GM12878 (cell line): ENCODE measurements at regions not wholly inside any gene's neighbourhood (a gene's known extent, or its start where the extent isn't known, plus 50 kb on each side); places are given as distances from the start of the nearest gene placed in this dataset.

Experiments
- ATAC-seq: fragments of 200-7000 bp; cut with Tn5 transposase; 3 replicates; pipeline ENCODE4 v1.9.1; 2020; ENCODE audit warnings: mild to moderate bottlenecking, moderate library complexity
- BruUV-seq: library from RNA; stranded (reverse); fragments of 400-500 nt; replicated peaks from 2 replicates; lab custom pipeline; 2021; lab: Mats Ljungman, UMichigan
- CTCF ChIA-PET: fragments of 300-600 bp; sonication (Branson Sonifier 250); formaldehyde crosslinking; extraction: SDS; loops from one replicate; lab custom pipeline; 2021; ENCODE audit warnings: inconsistent platforms; lab: Yijun Ruan, JAX
- POLR2A ChIA-PET: fragments of 350-600 bp; formaldehyde crosslinking; extraction: SDS; loops from one replicate; lab custom pipeline; 2021; ENCODE audit warnings: inconsistent platforms; lab: Charles Lee
- RAD21 ChIA-PET: fragments of 300-600 bp; sonication (Branson Sonifier 250); formaldehyde crosslinking; loops from one replicate; lab custom pipeline; 2023; ENCODE audit warnings: antibody characterized with exemption; ENCODE audit not compliant: unreplicated experiment; lab: Charles Lee
- SMC1A ChIA-PET: fragments of 300-600 bp; sonication (Branson Sonifier 250); formaldehyde crosslinking; loops from one replicate; lab custom pipeline; 2023; ENCODE audit not compliant: unreplicated experiment, uncharacterized antibody; lab: Charles Lee
- DNase-seq: peaks from one replicate; pipeline ENCODE4 v3.0.0-alpha.2; 2011; ENCODE audit warnings: low read depth, low spot score
- FAIRE-seq: peaks from 3 replicates; lab custom pipeline; 2011; peaks lifted over from hg19 to GRCh38; lab: Jason Lieb, UNC
- H2AFZ ChIP-seq: 2 replicates; pipeline ENCODE4 v1.6.0; 2011; ENCODE audit warnings: low read depth, low read length, control low read depth; ENCODE audit not compliant: control insufficient read depth
- H3K27ac ChIP-seq: 2 replicates; pipeline ENCODE4 v1.5.1; 2011; ENCODE audit warnings: control low read depth; ENCODE audit not compliant: control insufficient read depth, insufficient read depth
- H3K27me3 ChIP-seq, 2 experiments: replicated peaks in 1 of 2; 2 replicates each; pipeline versions ENCODE4 v1.6.0 to v1.6.1; 2011; ENCODE audit warnings: low read length in 1 of 2; ENCODE audit not compliant: control insufficient read depth in 2 of 2, insufficient read depth in 2 of 2
- H3K36me3 ChIP-seq, 2 experiments: 2 replicates each; pipeline ENCODE4 v1.5.1; 2011; ENCODE audit warnings: low read length in 1 of 2; ENCODE audit not compliant: control insufficient read depth in 2 of 2, insufficient read depth in 2 of 2
- H3K4me1 ChIP-seq: 2 replicates; pipeline ENCODE4 v1.6.1; 2011; ENCODE audit warnings: mild to moderate bottlenecking, low read length, moderate library complexity, mixed read lengths; ENCODE audit not compliant: control insufficient read depth, insufficient read depth
- H3K4me2 ChIP-seq: 2 replicates; pipeline ENCODE4 v1.6.0; 2011; ENCODE audit warnings: control low read depth; ENCODE audit not compliant: control insufficient read depth, insufficient read depth
- H3K4me3 ChIP-seq: fragments of 200-600 bp; sonication (generic); 2 replicates; pipeline ENCODE4 v1.5.1; 2016
- H3K79me2 ChIP-seq: 2 replicates; pipeline ENCODE4 v1.6.0; 2011; ENCODE audit warnings: low read length; ENCODE audit not compliant: control insufficient read depth, insufficient read depth
- H3K9ac ChIP-seq: 2 replicates; pipeline ENCODE4 v1.8.0; 2011; ENCODE audit warnings: low read length, control low read depth, mixed read lengths; ENCODE audit not compliant: control insufficient read depth, insufficient read depth
- H3K9me3 ChIP-seq: replicated peaks from 3 replicates; pipeline ENCODE4 v1.5.1; 2011; ENCODE audit warnings: mild to moderate bottlenecking, low read length; ENCODE audit not compliant: control insufficient read depth, insufficient read depth
- H4K20me1 ChIP-seq: 2 replicates; pipeline ENCODE4 v1.6.0; 2011; ENCODE audit not compliant: control insufficient read depth, insufficient read depth
- BCL11A ChIP-seq: IDR thresholded peaks from 2 replicates; pipeline ENCODE4 v1.6.1; 2011; ENCODE audit warnings: low read depth, low read length
- CREM ChIP-seq: IDR thresholded peaks from 2 replicates; pipeline ENCODE4 v1.6.1; 2014; ENCODE audit warnings: antibody characterized with exemption, low read depth
- ELK1 ChIP-seq: IDR thresholded peaks from 2 replicates; pipeline ENCODE4 v1.6.1; 2012; ENCODE audit warnings: low read depth, low read length, improper control_type of control experiment
- ETV6 ChIP-seq, 2 experiments: fragments of 450-650 bp in 1 of 2; IDR thresholded peaks in 1 of 2; conservative IDR thresholded peaks in 1 of 2; 2 replicates each; pipeline ENCODE4 v1.6.1; 2014; ENCODE audit warnings: antibody characterized with exemption in 1 of 2, borderline replicate concordance in 1 of 2, low read depth in 1 of 2, mild to moderate bottlenecking in 1 of 2, moderate library complexity in 1 of 2
- EZH2 ChIP-seq: IDR thresholded peaks from 2 replicates; pipeline ENCODE4 v1.6.1; 2012; ENCODE audit warnings: low read depth, mild to moderate bottlenecking, control low read depth, inconsistent platforms, low read length, borderline replicate concordance; ENCODE audit not compliant: control insufficient read depth
- HDAC2 ChIP-seq: fragments of 200-600 bp; sonication (generic); IDR thresholded peaks from 2 replicates; pipeline ENCODE4 v1.6.1; 2017
- HSF1 ChIP-seq: fragments of 150-350 bp; IDR thresholded peaks from 2 replicates; pipeline ENCODE4 v1.6.1; 2014; ENCODE audit warnings: mild to moderate bottlenecking, low read depth, low read length
- JUND ChIP-seq: IDR thresholded peaks from 2 replicates; pipeline ENCODE4 v1.6.1; 2012; ENCODE audit warnings: low read depth, mild to moderate bottlenecking, low read length, improper control_type of control experiment, moderate library complexity
- LARP7 ChIP-seq: fragments of 450-650 bp; IDR thresholded peaks from 2 replicates; pipeline ENCODE4 v1.6.1; 2017; ENCODE audit warnings: mild to moderate bottlenecking
- MEF2B ChIP-seq: fragments of 450-650 bp; IDR thresholded peaks from 2 replicates; pipeline ENCODE4 v1.6.1; 2018; ENCODE audit warnings: mild to moderate bottlenecking, moderate library complexity; ENCODE audit not compliant: partially characterized antibody, poor library complexity, severe bottlenecking
- MTA2 ChIP-seq: fragments of 450-650 bp; IDR thresholded peaks from 2 replicates; pipeline ENCODE4 v1.6.1; 2016; ENCODE audit warnings: low read depth, mild to moderate bottlenecking, moderate library complexity
- NFYB ChIP-seq: IDR thresholded peaks from 2 replicates; pipeline ENCODE4 v1.6.1; 2011; ENCODE audit warnings: low read depth, mild to moderate bottlenecking, low read length, improper control_type of control experiment, moderate library complexity; ENCODE audit not compliant: insufficient read depth
- PML ChIP-seq: IDR thresholded peaks from 2 replicates; pipeline ENCODE4 v1.6.1; 2012; ENCODE audit warnings: low read length, inconsistent platforms
- SMC3 ChIP-seq: IDR thresholded peaks from 2 replicates; pipeline ENCODE4 v1.6.1; 2011; ENCODE audit warnings: low read length, improper control_type of control experiment, borderline replicate concordance
- STAT3 ChIP-seq: IDR thresholded peaks from 2 replicates; pipeline ENCODE4 v1.6.1; 2011; ENCODE audit warnings: low read depth, low read length, improper control_type of control experiment
- WRNIP1 ChIP-seq: IDR thresholded peaks from 2 replicates; pipeline ENCODE4 v1.6.1; 2011; ENCODE audit warnings: low read depth, low read length, improper control_type of control experiment, borderline replicate concordance
- ZNF274 ChIP-seq: IDR thresholded peaks from one replicate; pipeline ENCODE4 v1.8.0; 2011; ENCODE audit not compliant: insufficient read length, insufficient read depth
- WGBS: methylation state at CpG from one replicate; pipeline ENCODE4 v1.1.6; 2016; ENCODE audit warnings: low lambda C conversion rate; ENCODE audit not compliant: insufficient replicate concordance, insufficient coverage; ENCODE audit errors: missing lambda C conversion rate; 5-methylcytosine and 5-hydroxymethylcytosine counted together
- in situ Hi-C: fragments of 300-500 bp; cut with MboI; formaldehyde crosslinking; loops from 9 replicates; pipeline ENCODE4 v1.14.3; 2018; ENCODE audit warnings: mixed read lengths
- intact Hi-C: fragments of 100-400 bp; cut with micrococcal nuclease; formaldehyde crosslinking; loops from one replicate; pipeline ENCODE4 v1.14.2; 2022; ENCODE audit not compliant: unreplicated experiment
- TF ChIP-seq, protein P1 (sequence below): fragments of 450-650 bp; IDR thresholded peaks from 2 replicates; pipeline ENCODE4 v1.6.1; 2017; ENCODE audit warnings: mild to moderate bottlenecking, moderate library complexity

GRCh38 chr5:103718108-103718507 lies 155.5 kb upstream of the NUDT12 start:
- Histone ChIP-seq H3K9me3 (no peaks in the 10 kb centered on the region; the same call in 2 of the 3 replicates), H3K36me3 (no peaks in the 10 kb centered on the region), H2AFZ (no peak overlapping the region), H3K9ac (no peak overlapping the region), H3K4me2 (no peak overlapping the region), H3K4me1 (no peaks in the 10 kb centered on the region), H3K27me3 (no peaks in the 10 kb centered on the region), H3K79me2 (no peaks in the 10 kb centered on the region), H4K20me1 (no peaks in the 10 kb centered on the region), H3K4me3 (no peak overlapping the region), H3K27ac (no peak overlapping the region)
- in situ Hi-C loops (no loop called here), intact Hi-C loops (no loop called here)
- no peak for DNase-seq
- WGBS: 0% methylated on average over 1 of the region's 1 CpG
- TF ChIP-seq STAT3 (no peak), HDAC2 (no peak), MEF2B (no peak), ETV6 (conservative IDR thresholded peaks at IDR 0.05 in 1 of 2, IDR thresholded peaks at IDR 0.05 in 1 of 2; ENCODE audit: borderline replicate concordance in 1 of 2, low read depth in 1 of 2) (no peak), SMC3 (no peak), BCL11A (no peak), JUND (no peak), LARP7 (no peak), ZNF274 (no peak), WRNIP1 (no peak), NFYB (no peak), EZH2 (no peak), PML (no peak), HSF1 (no peak), CREM (no peak), ELK1 (no peak), MTA2 (no peak)
- TF ChIP-seq, protein P1, sequence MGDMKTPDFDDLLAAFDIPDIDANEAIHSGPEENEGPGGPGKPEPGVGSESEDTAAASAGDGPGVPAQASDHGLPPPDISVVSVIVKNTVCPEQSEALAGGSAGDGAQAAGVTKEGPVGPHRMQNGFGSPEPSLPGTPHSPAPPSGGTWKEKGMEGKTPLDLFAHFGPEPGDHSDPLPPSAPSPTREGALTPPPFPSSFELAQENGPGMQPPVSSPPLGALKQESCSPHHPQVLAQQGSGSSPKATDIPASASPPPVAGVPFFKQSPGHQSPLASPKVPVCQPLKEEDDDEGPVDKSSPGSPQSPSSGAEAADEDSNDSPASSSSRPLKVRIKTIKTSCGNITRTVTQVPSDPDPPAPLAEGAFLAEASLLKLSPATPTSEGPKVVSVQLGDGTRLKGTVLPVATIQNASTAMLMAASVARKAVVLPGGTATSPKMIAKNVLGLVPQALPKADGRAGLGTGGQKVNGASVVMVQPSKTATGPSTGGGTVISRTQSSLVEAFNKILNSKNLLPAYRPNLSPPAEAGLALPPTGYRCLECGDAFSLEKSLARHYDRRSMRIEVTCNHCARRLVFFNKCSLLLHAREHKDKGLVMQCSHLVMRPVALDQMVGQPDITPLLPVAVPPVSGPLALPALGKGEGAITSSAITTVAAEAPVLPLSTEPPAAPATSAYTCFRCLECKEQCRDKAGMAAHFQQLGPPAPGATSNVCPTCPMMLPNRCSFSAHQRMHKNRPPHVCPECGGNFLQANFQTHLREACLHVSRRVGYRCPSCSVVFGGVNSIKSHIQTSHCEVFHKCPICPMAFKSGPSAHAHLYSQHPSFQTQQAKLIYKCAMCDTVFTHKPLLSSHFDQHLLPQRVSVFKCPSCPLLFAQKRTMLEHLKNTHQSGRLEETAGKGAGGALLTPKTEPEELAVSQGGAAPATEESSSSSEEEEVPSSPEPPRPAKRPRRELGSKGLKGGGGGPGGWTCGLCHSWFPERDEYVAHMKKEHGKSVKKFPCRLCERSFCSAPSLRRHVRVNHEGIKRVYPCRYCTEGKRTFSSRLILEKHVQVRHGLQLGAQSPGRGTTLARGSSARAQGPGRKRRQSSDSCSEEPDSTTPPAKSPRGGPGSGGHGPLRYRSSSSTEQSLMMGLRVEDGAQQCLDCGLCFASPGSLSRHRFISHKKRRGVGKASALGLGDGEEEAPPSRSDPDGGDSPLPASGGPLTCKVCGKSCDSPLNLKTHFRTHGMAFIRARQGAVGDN: no peak
- FAIRE-seq: no peak
- BruUV-seq: no TSS peak
- RAD21 ChIA-PET: no interaction called here
- CTCF ChIA-PET: no interaction called here
- SMC1A ChIA-PET: no interaction called here
- no peak for ATAC-seq
- POLR2A ChIA-PET: no interaction called here
